ENCODE measurements at regions not wholly inside any gene's neighbourhood (a gene's known extent, or its start where the extent isn't known, plus 50 kb on each side); places are given as distances from the start of the nearest gene placed in this dataset.
"Not testable (repeated sequence)": the region's sequence is repeated elsewhere in the genome, so short reads cannot be mapped to it uniquely, and the experiment has no call there.

GRCh38 chr6:167689278-167689677 lies 137.4 kb upstream of the AFDN start:
- TF ChIP-seq CTCF (IDR thresholded peaks at IDR 0.05; ENCODE audit: extremely low read depth, insufficient read depth, missing control alignments): no peak
- DNase-seq (ENCODE audit: low spot score): no peak
- in situ Hi-C loops (cut with MboI; ENCODE audit: low pct_unique_long_range_greater_than_20kb, low sequenced_read_pairs, unreplicated experiment): no loop called here

GRCh38 chr6:167689751-167690150 lies 137.0 kb upstream of the AFDN start:
- TF ChIP-seq CTCF (IDR thresholded peaks at IDR 0.05; ENCODE audit: extremely low read depth, insufficient read depth, missing control alignments): no peak
- DNase-seq (ENCODE audit: low spot score): no peak
- in situ Hi-C loops (cut with MboI; ENCODE audit: low pct_unique_long_range_greater_than_20kb, low sequenced_read_pairs, unreplicated experiment): no loop called here

GRCh38 chr6:167690167-167690922 lies 136.4 kb upstream of the AFDN start:
- in situ Hi-C loops (cut with MboI; ENCODE audit: low pct_unique_long_range_greater_than_20kb, low sequenced_read_pairs, unreplicated experiment); DNase-seq (ENCODE audit: low spot score): not testable (repeated sequence)

- in situ Hi-C loops (cut with MboI; ENCODE audit: low pct_unique_long_range_greater_than_20kb, low sequenced_read_pairs, unreplicated experiment): no loop called here
- DNase-seq (ENCODE audit: low spot score): no peak
- TF ChIP-seq CTCF (IDR thresholded peaks at IDR 0.05; ENCODE audit: extremely low read depth, insufficient read depth, missing control alignments): no peak
Measured at GRCh38 chr6:167690931-167691330, 135.8 kb upstream of the AFDN start.

GRCh38 chr6:167691533-167692312 lies 135.0 kb upstream of the AFDN start:
- TF ChIP-seq CTCF (IDR thresholded peaks at IDR 0.05; ENCODE audit: extremely low read depth, insufficient read depth, missing control alignments): no peak
- in situ Hi-C loops (cut with MboI; ENCODE audit: low pct_unique_long_range_greater_than_20kb, low sequenced_read_pairs, unreplicated experiment): no loop called here
- DNase-seq (ENCODE audit: low spot score): no peak

- in situ Hi-C loops (cut with MboI; ENCODE audit: low pct_unique_long_range_greater_than_20kb, low sequenced_read_pairs, unreplicated experiment); DNase-seq (ENCODE audit: low spot score): not testable (repeated sequence)
Measured at GRCh38 chr6:167693478-167693877, 133.2 kb upstream of the AFDN start.

- in situ Hi-C loops (cut with MboI; ENCODE audit: low pct_unique_long_range_greater_than_20kb, low sequenced_read_pairs, unreplicated experiment): no loop called here
- no peak for TF ChIP-seq CTCF (IDR thresholded peaks at IDR 0.05; ENCODE audit: extremely low read depth, insufficient read depth, missing control alignments)
- no peak for DNase-seq (ENCODE audit: low spot score)
Measured at GRCh38 chr6:167695831-167696230, 130.9 kb upstream of the AFDN start.
